SU-DHL-6 (cell line): ENCODE measurements at regions not wholly inside any gene's neighbourhood (a gene's known extent, or its start where the extent isn't known, plus 50 kb on each side); places are given as distances from the start of the nearest gene placed in this dataset.

Experiments used
- CTCF ChIP-seq: fragments of 200-600 bp; sonication (generic); IDR thresholded peaks from one replicate; pipeline ENCODE4 v1.5.1; 2017; ENCODE audit warnings: antibody characterized with exemption, mild to moderate bottlenecking, low read length, moderate library complexity; ENCODE audit not compliant: insufficient read depth, poor library complexity, severe bottlenecking
- EZH2phosphoT487 ChIP-seq: fragments of 200-600 bp; sonication (generic), shearing (Covaris generic); conservative IDR thresholded peaks from 2 replicates; pipeline ENCODE4 v1.6.1; 2018; ENCODE audit warnings: mild to moderate bottlenecking, antibody characterized with exemption, low read length, moderate library complexity, mixed read lengths

DNA sequence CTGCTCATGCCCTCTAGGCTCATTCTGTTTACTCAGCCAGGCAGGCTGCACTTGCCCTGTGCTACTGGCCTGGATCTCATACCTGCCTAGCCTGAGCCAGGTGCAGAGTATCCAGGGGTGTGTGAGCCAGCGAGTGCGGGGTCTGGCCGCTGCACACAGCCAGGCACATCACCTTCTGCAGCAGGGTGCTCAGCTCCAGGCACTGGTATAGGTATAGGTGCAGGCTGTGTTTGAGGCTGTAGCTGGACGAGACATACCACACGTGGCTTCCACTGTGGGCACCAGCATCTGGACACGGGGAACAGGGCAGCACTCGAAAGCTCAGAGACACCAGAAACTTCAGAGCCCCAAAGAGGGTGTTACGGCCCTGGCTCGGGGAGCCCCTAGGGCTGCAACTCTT is 424.2 kb downstream of the RERGL start:
- TF ChIP-seq EZH2phosphoT487 (no peak), CTCF (no peak)
